Heart left ventricle (tissue), 16 donors: ENCODE measurements at regions not wholly inside any gene's neighbourhood (a gene's known extent, or its start where the extent isn't known, plus 50 kb on each side); places are given as distances from the start of the nearest gene placed in this dataset.
"Not testable (repeated sequence)": the region's sequence is repeated elsewhere in the genome, so short reads cannot be mapped to it uniquely, and the experiment has no call there.

Source experiments
- ATAC-seq, 4 donors: fragments of 200-7000 bp; cut with Tn5 transposase; one replicate each; pipeline ENCODE4 v1.9.1; 2020 to 2022; ENCODE audit warnings: moderate library complexity in 4 of 4, mild to moderate bottlenecking in 3 of 4, moderate number of reproducible peaks in 1 of 4
- DNase-seq, 5 donors: peaks; one replicate each; pipeline ENCODE4 v3.0.0-alpha.2; 2020
- H3K27ac ChIP-seq, 12 donors: fragments of 200-600 bp; sonication (generic) in 4 of 12; one replicate each; pipeline versions ENCODE4 v1.5.0 to v1.8.0; 2016 to 2022; ENCODE audit warnings: mild to moderate bottlenecking in 2 of 12
- H3K27me3 ChIP-seq, 9 donors: fragments of 200-600 bp; sonication (generic) in 2 of 9; one replicate each; pipeline versions ENCODE4 v1.5.1 to v1.8.0; 2016 to 2022; ENCODE audit warnings: mild to moderate bottlenecking in 3 of 9
- H3K36me3 ChIP-seq, 9 donors: fragments of 200-600 bp; sonication (generic) in 2 of 9; one replicate each; pipeline versions ENCODE4 v1.5.0 to v1.8.0; 2018 to 2022; ENCODE audit warnings: mild to moderate bottlenecking in 2 of 9
- H3K4me1 ChIP-seq, 12 donors: fragments of 200-600 bp; sonication (generic) in 4 of 12; one replicate each; pipeline versions ENCODE4 v1.5.0 to v1.8.0; 2016 to 2022; ENCODE audit warnings: mild to moderate bottlenecking in 3 of 12
- H3K4me3 ChIP-seq, 12 donors: fragments of 200-600 bp; sonication (generic) in 4 of 12; one replicate each; pipeline versions ENCODE4 v1.5.0 to v1.8.0; 2017 to 2022; ENCODE audit warnings: mild to moderate bottlenecking in 9 of 12, moderate library complexity in 4 of 12
- H3K9me3 ChIP-seq, 12 donors: fragments of 200-600 bp; sonication (generic) in 4 of 12; one replicate each; pipeline versions ENCODE4 v1.5.0 to v1.8.0; 2016 to 2022; ENCODE audit warnings: mild to moderate bottlenecking in 1 of 12
- WGBS, 4 donors: extraction: QIAGEN DNeasy Blood & Tissue Kit in 2 of 4; methylation state at CpG; one replicate each; pipeline versions ENCODE4 v1.1.5 to v1.1.7; 2013 to 2018; 5-methylcytosine and 5-hydroxymethylcytosine counted together
- intact Hi-C, 10 donors: fragments of 100-400 bp; cut with DNase I; formaldehyde crosslinking; loops; one replicate each; pipeline versions ENCODE4 v1.11.1 to v1.14.2; 2022
- TF ChIP-seq, protein P1 (sequence below), 12 donors: fragments of 200-600 bp; sonication (generic) in 4 of 12; IDR thresholded peaks; one replicate each; pipeline versions ENCODE4 v1.5.0 to v1.8.0; 2018 to 2022; ENCODE audit warnings: antibody characterized with exemption in 12 of 12, mild to moderate bottlenecking in 5 of 12
- donor health status: ischemic (EF 13 %, LVEDD 7.1; RV severe dilation, severe dysfunction).
- donor health status: healthy with polysubstance abuse.
- donor health status: DM: no; HTN: yes; CAD: no.
- donor health status: DM: no; HTN: no; CAD: no.
- donor health status: ischemic (EF 25% LVEDD 6.9; RV normal size, moderate dysfunction).
- donor health status: ischemic (EF 25% LVEDD 5.7; RV mildly dilated, moderate dysfunction).
- donor health status: healthy.
- donor health status: DM: yes; HTN: yes; CAD: no.
- donor health status: ischemic (EF 35%, LVEDD 5.7; RV mildly dilated, moderate dysfunction).
- donor health status: nonischemic (EF 11% LVEDD 7.7; RV severe dilation, severe dysfunction).
- donor health status: DM: yes; HTN: yes; CAD: no.
- donor health status: PGD.
- donor health status: ischemic (EF 29% LVEDD 5.4; RV normal size, mild dysfunction).
- donor health status: nonischemic (EF 23%, LVEDD 6.1; RV moderate dilation, normal function).

DNA sequence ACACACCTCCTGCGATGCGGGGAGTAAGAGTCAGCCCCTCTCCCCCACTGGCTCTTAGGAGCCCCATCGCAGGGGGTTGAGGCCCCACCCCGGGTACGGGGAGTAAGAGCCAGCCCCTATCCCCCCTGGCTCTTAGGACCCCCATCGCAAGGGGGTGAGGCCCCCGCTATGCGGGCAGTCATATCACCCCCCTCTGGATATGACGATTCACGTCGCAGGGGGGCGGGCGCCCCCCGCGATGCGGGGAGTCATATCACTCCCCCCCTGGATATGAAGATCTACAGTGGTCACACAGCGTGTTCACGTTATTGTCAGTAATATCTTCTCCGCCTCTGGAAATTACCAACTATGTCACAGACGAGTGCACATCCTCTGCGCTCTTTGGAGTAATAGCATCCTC is 61.1 kb downstream of the DEFB131A start:
- H3K4me1 ChIP-seq, H3K36me3 ChIP-seq, H3K27ac ChIP-seq, H3K4me3 ChIP-seq, ATAC-seq, intact Hi-C loops, DNase-seq, H3K27me3 ChIP-seq, H3K9me3 ChIP-seq: not testable (repeated sequence)
- 88 to 93% (median 91%) methylated on average over 10 to 21 of the region's 21 CpGs for WGBS, 4 donors

DNA sequence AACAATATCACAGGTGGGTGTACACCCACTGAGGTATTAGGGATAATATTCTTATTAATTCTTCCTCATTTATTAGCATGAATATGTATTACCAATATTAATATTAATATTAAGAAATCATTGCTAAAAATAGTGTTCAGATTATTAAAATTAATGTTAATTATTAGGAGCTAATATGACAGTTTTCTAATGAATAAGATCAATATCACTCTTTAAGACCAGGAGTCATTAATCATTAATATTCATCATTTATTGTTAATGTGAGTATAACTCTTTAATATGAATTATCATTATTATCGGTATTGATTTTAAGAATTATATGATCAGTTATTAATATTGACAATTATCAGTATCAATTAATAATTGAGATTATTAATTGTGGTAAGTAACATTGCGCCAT is 62.5 kb downstream of the DEFB131A start:
- H3K4me1 ChIP-seq, H3K27me3 ChIP-seq, H3K36me3 ChIP-seq, ATAC-seq, DNase-seq, H3K4me3 ChIP-seq, H3K9me3 ChIP-seq, intact Hi-C loops, H3K27ac ChIP-seq: not testable (repeated sequence)
- 89 to 95% (median 92%) methylated on average over 2 of the region's 2 CpGs for WGBS, 4 donors

DNA sequence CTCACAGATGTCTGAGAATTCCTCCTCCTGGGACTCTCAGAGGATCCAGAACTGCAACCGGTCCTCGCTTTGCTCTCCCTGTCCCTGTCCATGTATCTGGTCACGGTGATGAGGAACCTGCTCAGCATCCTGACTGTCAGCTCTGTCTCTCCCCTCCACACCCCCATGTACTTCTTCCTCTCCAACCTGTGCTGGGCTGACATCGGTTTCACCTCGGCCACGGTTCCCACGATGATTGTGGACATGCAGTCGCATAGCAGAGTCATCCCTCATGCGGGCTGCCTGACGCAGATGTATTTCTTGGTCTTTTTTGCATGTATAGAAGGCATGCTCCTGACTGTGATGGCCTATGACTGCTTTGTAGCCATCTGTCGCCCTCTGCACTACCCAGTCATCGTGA is 68.7 kb downstream of the DEFB131A start:
- ATAC-seq, intact Hi-C loops, H3K27ac ChIP-seq, H3K4me3 ChIP-seq, H3K9me3 ChIP-seq, H3K36me3 ChIP-seq, DNase-seq, H3K27me3 ChIP-seq, H3K4me1 ChIP-seq: not testable (repeated sequence)
- WGBS, 4 donors: 75 to 88% (median 86%) methylated on average over 12 of the region's 12 CpGs

DNA sequence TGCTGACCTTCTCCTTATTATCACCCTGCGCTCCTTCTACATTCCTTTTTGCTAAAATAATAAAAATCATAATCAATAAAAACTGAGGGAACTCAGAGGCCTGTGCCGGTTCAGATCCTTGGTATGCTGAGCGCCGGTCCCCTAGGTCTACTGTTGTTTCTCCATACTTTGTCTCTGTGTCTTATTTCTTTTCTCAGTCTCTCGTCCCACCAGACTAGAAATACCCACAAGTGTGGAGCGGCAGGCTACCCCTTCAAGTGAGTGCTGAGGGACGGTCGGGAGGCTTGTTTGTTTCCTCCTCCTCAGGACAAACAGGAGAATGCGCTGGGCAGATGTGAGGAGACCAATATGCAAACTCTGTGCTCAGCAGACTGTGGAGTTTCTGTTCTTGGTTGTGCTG is 75.4 kb downstream of the DEFB131A start:
- H3K27ac ChIP-seq, H3K4me1 ChIP-seq, H3K9me3 ChIP-seq, H3K36me3 ChIP-seq, H3K4me3 ChIP-seq, DNase-seq, H3K27me3 ChIP-seq, ATAC-seq, intact Hi-C loops: not testable (repeated sequence)
- WGBS, 4 donors: 75 to 81% (median 76%) methylated on average over 8 to 9 of the region's 9 CpGs

DNA sequence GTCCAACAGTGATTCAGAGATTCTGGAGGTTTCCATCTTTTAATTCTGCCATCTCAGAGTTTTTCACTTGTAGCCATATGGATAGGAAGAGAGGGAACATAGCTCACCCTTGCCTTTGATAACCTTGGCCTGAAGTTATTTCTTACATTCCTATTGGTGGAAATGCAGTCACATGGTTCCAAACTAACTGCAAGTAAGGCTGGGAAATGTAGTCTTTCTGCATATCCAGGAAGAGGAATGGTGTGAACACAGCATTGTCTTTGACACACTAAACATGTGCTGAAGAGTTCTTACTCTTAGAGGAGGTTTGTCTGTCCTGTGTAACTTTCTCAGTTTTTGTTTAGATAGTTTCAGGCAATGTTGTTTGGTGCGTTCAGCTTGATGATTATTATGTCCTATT is 78.7 kb downstream of the DEFB131A start:
- H3K27me3 ChIP-seq, H3K4me3 ChIP-seq, H3K4me1 ChIP-seq, ATAC-seq, intact Hi-C loops, H3K36me3 ChIP-seq, DNase-seq, H3K27ac ChIP-seq, H3K9me3 ChIP-seq: not testable (repeated sequence)
- 83 to 100% (median 90%) methylated on average over 1 of the region's 1 CpG for WGBS, 4 donors

DNA sequence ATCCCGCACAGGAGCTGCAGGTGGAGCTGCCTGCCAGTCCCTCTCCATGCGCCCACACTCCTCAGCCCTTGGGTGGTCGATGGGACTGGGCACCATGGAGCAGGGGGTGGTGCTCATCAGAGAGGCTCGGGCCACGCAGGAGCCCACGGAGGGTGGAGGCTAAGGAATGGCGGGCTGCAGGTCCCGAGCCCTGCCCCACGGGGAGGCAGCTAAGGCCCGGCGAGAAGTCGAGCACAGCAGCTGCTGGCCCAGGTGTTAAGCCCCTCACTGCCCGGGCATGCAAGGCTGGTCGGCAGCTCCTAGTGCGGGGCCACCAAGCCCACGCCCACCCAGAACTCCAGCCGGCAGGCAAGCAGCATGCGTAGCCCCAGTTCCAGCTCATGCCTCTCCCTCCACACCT is 80.2 kb downstream of the DEFB131A start:
- H3K27me3 ChIP-seq, H3K9me3 ChIP-seq, H3K4me3 ChIP-seq, H3K36me3 ChIP-seq, H3K4me1 ChIP-seq, H3K27ac ChIP-seq, ATAC-seq, intact Hi-C loops, DNase-seq: not testable (repeated sequence)
- WGBS, 4 donors: 77 to 91% (median 89%) methylated on average over 4 to 18 of the region's 18 CpGs

DNA sequence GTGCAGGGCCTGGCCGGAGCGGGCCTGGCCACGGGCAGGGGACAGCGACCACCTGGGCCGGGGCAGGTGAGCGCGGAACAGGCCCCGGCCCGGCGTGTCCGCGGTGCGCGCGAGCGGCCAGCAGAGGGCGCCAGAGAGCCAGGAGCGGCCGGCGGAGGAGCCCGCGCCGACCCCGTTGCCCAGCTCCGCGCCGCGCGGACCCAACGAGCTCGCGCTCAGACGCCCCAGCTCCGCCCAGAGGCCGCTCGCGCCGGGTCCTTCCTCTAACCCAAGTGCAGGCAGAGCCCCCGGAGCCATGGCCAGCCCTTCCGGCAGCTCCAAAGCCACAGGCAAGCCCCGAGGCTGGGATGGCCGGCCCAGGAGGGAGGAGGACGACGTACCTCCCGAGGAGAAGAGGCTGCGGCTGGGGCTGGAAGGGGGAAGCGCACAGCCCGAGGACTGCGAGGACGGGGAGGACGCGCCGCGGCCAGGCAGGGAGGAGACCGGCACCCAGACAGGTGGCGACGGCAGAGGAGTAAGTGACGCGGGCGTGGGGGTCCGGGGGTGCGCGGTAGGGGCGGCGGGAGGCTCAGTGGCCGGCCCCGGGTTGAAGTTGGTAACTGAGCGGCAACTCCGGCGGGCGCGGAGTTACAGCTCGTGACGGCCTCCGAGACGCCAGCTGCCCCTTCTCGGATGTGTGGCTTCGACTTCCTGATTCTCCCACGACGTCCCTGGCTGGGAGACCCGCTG is 88.1 kb downstream of the DEFB131A start:
- peak in 1 of 4 donors; percentile 33 for ATAC-seq
- peak; percentile 68 to 86 (median 77) for DNase-seq
- H3K27me3 ChIP-seq: peaks cover 0 to 12% (median 3%) of the 10 kb centered on the region in 9 donors
- H3K4me3 ChIP-seq: peak overlapping the region; percentile 3 to 71 (median 52)
- not testable (repeated sequence) for H3K36me3 ChIP-seq, H3K27ac ChIP-seq, H3K9me3 ChIP-seq, H3K4me1 ChIP-seq
- TF ChIP-seq, protein P1, sequence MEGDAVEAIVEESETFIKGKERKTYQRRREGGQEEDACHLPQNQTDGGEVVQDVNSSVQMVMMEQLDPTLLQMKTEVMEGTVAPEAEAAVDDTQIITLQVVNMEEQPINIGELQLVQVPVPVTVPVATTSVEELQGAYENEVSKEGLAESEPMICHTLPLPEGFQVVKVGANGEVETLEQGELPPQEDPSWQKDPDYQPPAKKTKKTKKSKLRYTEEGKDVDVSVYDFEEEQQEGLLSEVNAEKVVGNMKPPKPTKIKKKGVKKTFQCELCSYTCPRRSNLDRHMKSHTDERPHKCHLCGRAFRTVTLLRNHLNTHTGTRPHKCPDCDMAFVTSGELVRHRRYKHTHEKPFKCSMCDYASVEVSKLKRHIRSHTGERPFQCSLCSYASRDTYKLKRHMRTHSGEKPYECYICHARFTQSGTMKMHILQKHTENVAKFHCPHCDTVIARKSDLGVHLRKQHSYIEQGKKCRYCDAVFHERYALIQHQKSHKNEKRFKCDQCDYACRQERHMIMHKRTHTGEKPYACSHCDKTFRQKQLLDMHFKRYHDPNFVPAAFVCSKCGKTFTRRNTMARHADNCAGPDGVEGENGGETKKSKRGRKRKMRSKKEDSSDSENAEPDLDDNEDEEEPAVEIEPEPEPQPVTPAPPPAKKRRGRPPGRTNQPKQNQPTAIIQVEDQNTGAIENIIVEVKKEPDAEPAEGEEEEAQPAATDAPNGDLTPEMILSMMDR (IDR thresholded peaks at IDR 0.05): peak; percentile 40 to 99 (median 86)
- intact Hi-C loops: loop anchor here in 5 of 10 donors (5.0 to 10.0 kb wide), 3 partner anchors 123 to 485 kb away; no protein-coding TSS in a partner anchor
- 0 to 2% (median 1%) methylated on average over 9 to 81 of the region's 81 CpGs for WGBS, 4 donors

DNA sequence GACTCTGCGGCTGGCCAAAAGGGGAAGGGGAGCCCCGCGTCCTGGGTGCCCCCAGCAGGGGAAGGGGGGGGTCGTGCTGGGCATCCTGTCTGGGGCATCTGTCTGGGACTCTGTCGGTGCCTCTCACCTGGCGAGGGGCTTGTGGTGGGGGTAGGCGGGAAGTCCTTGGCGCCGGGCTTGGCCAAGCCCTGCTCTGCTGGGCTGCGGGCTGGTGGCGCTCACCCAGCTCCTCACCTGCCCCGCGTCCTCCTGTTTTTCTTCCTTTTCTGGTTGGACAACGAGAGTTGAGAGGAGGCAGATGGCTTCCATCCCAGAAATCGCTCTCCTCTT is 88.6 kb downstream of the DEFB131A start:
- H3K27me3 ChIP-seq: peaks cover 0 to 12% (median 3%) of the 10 kb centered on the region in 9 donors
- H3K27ac ChIP-seq, H3K4me1 ChIP-seq, ATAC-seq, DNase-seq, H3K9me3 ChIP-seq, H3K36me3 ChIP-seq: not testable (repeated sequence)
- intact Hi-C loops: loop anchor here in 5 of 10 donors (5.0 to 10.0 kb wide), 3 partner anchors 122 to 484 kb away; no protein-coding TSS in a partner anchor
- peak overlapping the region in 9 of 12 donors; percentile 3 to 71 (median 57) for H3K4me3 ChIP-seq
- 10 to 32% (median 12%) methylated on average over 9 to 15 of the region's 15 CpGs for WGBS, 4 donors

DNA sequence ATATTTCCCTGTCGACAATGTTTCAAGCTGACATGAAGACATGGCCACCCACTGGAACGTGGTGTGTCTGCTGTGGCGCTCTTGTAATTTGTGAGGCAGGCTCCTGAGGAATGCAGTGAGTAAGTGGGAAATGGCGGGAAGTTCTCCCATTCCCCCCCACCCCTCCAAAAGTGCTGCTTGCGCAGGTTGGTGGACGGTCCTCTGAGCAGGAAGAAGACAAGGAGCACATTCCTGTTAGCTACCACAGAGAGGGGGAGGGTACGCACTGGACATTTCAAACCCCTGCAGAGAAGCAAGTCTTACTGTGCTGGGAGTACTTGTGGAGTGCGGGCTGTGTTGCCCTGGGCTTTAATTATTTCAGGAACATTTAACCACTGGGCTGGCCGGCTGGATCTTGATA is 92.9 kb downstream of the DEFB131A start:
- DNase-seq, H3K4me1 ChIP-seq, ATAC-seq, H3K27ac ChIP-seq, H3K9me3 ChIP-seq, H3K36me3 ChIP-seq, H3K4me3 ChIP-seq: not testable (repeated sequence)
- intact Hi-C loops: loop anchor here in 2 of 10 donors (10.0 kb wide), 1 partner anchor 118 kb away; no protein-coding TSS in a partner anchor
- WGBS, 4 donors: 35 to 40% (median 39%) methylated on average over 6 to 9 of the region's 9 CpGs
- H3K27me3 ChIP-seq: peaks cover 0 to 12% (median 3%) of the 10 kb centered on the region in 9 donors

DNA sequence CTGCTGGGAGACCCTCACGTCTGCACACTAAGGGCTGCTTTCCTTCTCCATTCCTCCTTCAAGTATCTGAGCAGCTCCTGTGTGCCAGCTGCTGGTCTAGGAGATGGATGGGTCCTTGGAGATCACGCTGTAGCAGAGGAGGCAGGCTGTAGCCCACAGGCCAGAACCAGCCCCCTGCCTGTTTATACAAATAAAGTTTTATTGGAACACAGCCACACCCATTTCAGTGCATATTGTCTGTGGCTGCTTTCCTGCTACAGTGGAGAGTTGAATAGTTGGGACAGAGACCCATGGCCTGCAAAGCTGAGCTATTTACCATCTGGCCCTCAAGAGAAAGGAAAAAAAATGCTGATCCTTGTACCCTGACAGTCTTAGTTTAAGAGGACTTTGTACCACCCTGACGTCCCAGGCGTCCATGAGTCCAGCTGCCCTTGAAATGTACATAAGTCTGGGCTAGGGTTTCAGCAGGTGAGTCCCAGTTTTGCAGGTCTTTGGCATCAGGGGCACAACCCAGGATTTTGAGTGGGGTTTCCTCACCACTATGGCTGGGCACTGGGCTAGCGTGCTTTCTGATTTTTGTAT is 95.8 kb downstream of the DEFB131A start:
- H3K9me3 ChIP-seq, H3K27ac ChIP-seq, H3K4me1 ChIP-seq, ATAC-seq, DNase-seq, H3K36me3 ChIP-seq, H3K27me3 ChIP-seq, H3K4me3 ChIP-seq: not testable (repeated sequence)
- intact Hi-C loops: loop anchor here in 2 of 10 donors (10.0 kb wide), 1 partner anchor 115 kb away; no protein-coding TSS in a partner anchor
- WGBS, 4 donors: 61 to 87% (median 83%) methylated on average over 5 of the region's 5 CpGs
